H1 (cell line): ENCODE measurements at regions not wholly inside any gene's neighbourhood (a gene's known extent, or its start where the extent isn't known, plus 50 kb on each side); places are given as distances from the start of the nearest gene placed in this dataset.

ENCODE experiments used
- CTCF ChIA-PET: fragments of 300-600 bp; sonication (Branson Sonifier 250); formaldehyde crosslinking; loops from one replicate; lab custom pipeline; 2021; ENCODE audit not compliant: partially characterized antibody; lab: Charles Lee
- POLR2A ChIA-PET: fragments of 300-600 bp; sonication (Branson Sonifier 250); formaldehyde crosslinking; loops from one replicate; lab custom pipeline; 2021; ENCODE audit warnings: inconsistent platforms; ENCODE audit not compliant: partially characterized antibody; lab: Charles Lee
- DNase-seq, 2 experiments: peaks; one replicate each; pipeline versions ENCODE4 v3.0.0 to v3.0.0-alpha.2; 2010 to 2022; ENCODE audit warnings: low spot score in 2 of 2, low read depth in 1 of 2, mixed read lengths in 1 of 2
- FAIRE-seq: peaks from 2 replicates; lab custom pipeline; 2011; peaks lifted over from hg19 to GRCh38; lab: Jason Lieb, UNC
- H2AFZ ChIP-seq: 2 replicates; pipeline ENCODE4 v1.8.1; 2012; ENCODE audit warnings: low read length, inconsistent platforms
- H2AK5ac ChIP-seq: 2 replicates; pipeline ENCODE4 v1.6.1; 2013; ENCODE audit warnings: low read depth, low read length
- H2BK120ac ChIP-seq: replicated peaks from 2 replicates; pipeline ENCODE3; 2013; ENCODE audit warnings: low read depth, low read length, inconsistent platforms
- H2BK12ac ChIP-seq: 2 replicates; pipeline ENCODE4 v1.6.1; 2013; ENCODE audit warnings: low read depth, low read length
- H2BK15ac ChIP-seq: 2 replicates; pipeline ENCODE4 v1.6.1; 2013; ENCODE audit warnings: low read length
- H2BK20ac ChIP-seq: 2 replicates; pipeline ENCODE4 v1.6.1; 2013; ENCODE audit warnings: low read length
- H2BK5ac ChIP-seq: 2 replicates; pipeline ENCODE4 v1.6.1; 2013; ENCODE audit warnings: low read depth, low read length
- H3K14ac ChIP-seq: 2 replicates; pipeline ENCODE4 v1.6.1; 2013; ENCODE audit warnings: inconsistent platforms; ENCODE audit not compliant: insufficient read length
- H3K18ac ChIP-seq: 2 replicates; pipeline ENCODE4 v1.6.1; 2013; ENCODE audit warnings: low read length; ENCODE audit errors: extremely low read depth
- H3K23ac ChIP-seq: 2 replicates; pipeline ENCODE4 v1.6.1; 2013; ENCODE audit warnings: inconsistent platforms; ENCODE audit not compliant: insufficient read length
- H3K23me2 ChIP-seq: 2 replicates; pipeline ENCODE4 v1.6.1; 2013; ENCODE audit warnings: low read depth, low read length
- H3K27ac ChIP-seq: 2 replicates; pipeline ENCODE4 v1.6.1; 2011; ENCODE audit warnings: low read depth, low read length, inconsistent platforms
- H3K27me3 ChIP-seq, 4 experiments: replicated peaks in 1 of 4; 1 replicate in 1 of 4; 2 replicates in 3 of 4; pipeline versions ENCODE4 v1.6.1 to v1.8.1; 2011 to 2013; ENCODE audit warnings: low read length in 3 of 4, mild to moderate bottlenecking in 3 of 4, inconsistent platforms in 2 of 4, mixed read lengths in 2 of 4, moderate library complexity in 1 of 4; ENCODE audit not compliant: control insufficient read depth in 3 of 4, insufficient read depth in 3 of 4; ENCODE audit errors: extremely low read depth in 1 of 4
- H3K36me3 ChIP-seq, 4 experiments: 2 replicates each; pipeline versions ENCODE4 v1.6.1 to v1.8.1; 2011 to 2013; ENCODE audit warnings: mild to moderate bottlenecking in 4 of 4, low read length in 3 of 4, moderate library complexity in 2 of 4, control low read depth in 1 of 4, inconsistent platforms in 1 of 4; ENCODE audit not compliant: insufficient read depth in 4 of 4, control insufficient read depth in 2 of 4
- H3K4ac ChIP-seq: replicated peaks from 2 replicates; pipeline ENCODE3; 2013; ENCODE audit warnings: low read length, low read depth, mixed read lengths, inconsistent platforms; ENCODE audit not compliant: insufficient read length
- H3K4me1 ChIP-seq, 4 experiments: replicated peaks in 1 of 4; 1 replicate in 1 of 4; 2 replicates in 3 of 4; pipeline versions ENCODE4 v1.6.1 to v1.8.1; 2011 to 2013; ENCODE audit warnings: low read length in 3 of 4, inconsistent platforms in 2 of 4, mixed read lengths in 1 of 4; ENCODE audit not compliant: insufficient read depth in 4 of 4, control insufficient read depth in 3 of 4
- H3K4me2 ChIP-seq, 2 experiments: 2 replicates each; pipeline versions ENCODE4 v1.6.1 to v1.8.1; 2011 to 2013; ENCODE audit warnings: low read depth in 2 of 2, low read length in 2 of 2, control low read depth in 1 of 2, inconsistent platforms in 1 of 2, mild to moderate bottlenecking in 1 of 2; ENCODE audit not compliant: insufficient read depth in 1 of 2
- H3K4me3 ChIP-seq, 4 experiments: fragments of 200-600, 300-600 bp in 1 of 4; sonication (generic), shearing (Covaris generic), sonication (Bioruptor Twin) in 1 of 4; 2 replicates each; pipeline versions ENCODE4 v1.5.1 to v1.8.1; 2011 to 2016; ENCODE audit warnings: low read length in 4 of 4, low read depth in 3 of 4, control low read depth in 2 of 4, inconsistent platforms in 2 of 4, mild to moderate bottlenecking in 2 of 4, mixed read lengths in 1 of 4, moderate library complexity in 1 of 4; ENCODE audit not compliant: insufficient read depth in 2 of 4; ENCODE audit errors: extremely low read depth in 1 of 4
- H3K56ac ChIP-seq: replicated peaks from 2 replicates; pipeline ENCODE3; 2013; ENCODE audit warnings: low read depth, mild to moderate bottlenecking, mixed read lengths, low read length, inconsistent platforms; ENCODE audit not compliant: insufficient read length
- H3K79me1 ChIP-seq: 2 replicates; pipeline ENCODE4 v1.6.1; 2013; ENCODE audit warnings: low read depth, low read length, control low read depth
- H3K79me2 ChIP-seq, 2 experiments: 2 replicates each; pipeline versions ENCODE4 v1.6.1 to v1.8.1; 2012 to 2013; ENCODE audit warnings: low read length in 2 of 2, mild to moderate bottlenecking in 2 of 2, inconsistent platforms in 1 of 2; ENCODE audit not compliant: insufficient read depth in 2 of 2, control insufficient read depth in 1 of 2
- H3K9ac ChIP-seq, 4 experiments: replicated peaks in 1 of 4; 1 replicate in 1 of 4; 2 replicates in 3 of 4; pipeline versions ENCODE4 v1.6.1 to v1.8.1; 2011 to 2013; ENCODE audit warnings: low read depth in 3 of 4, low read length in 3 of 4, control low read depth in 2 of 4, mild to moderate bottlenecking in 2 of 4, moderate library complexity in 2 of 4, inconsistent platforms in 1 of 4; ENCODE audit errors: extremely low read depth in 1 of 4
- H3K9me3 ChIP-seq, 2 experiments: 2 replicates each; pipeline versions ENCODE4 v1.6.1 to v1.8.1; 2012 to 2013; ENCODE audit warnings: mild to moderate bottlenecking in 2 of 2, moderate library complexity in 2 of 2, control low read depth in 1 of 2, inconsistent platforms in 1 of 2, low read depth in 1 of 2, low read length in 1 of 2, mixed read lengths in 1 of 2; ENCODE audit not compliant: insufficient read depth in 2 of 2
- H4K20me1 ChIP-seq, 2 experiments: replicated peaks in 1 of 2; 2 replicates each; pipeline versions ENCODE3 to v1.8.1; 2011 to 2013; ENCODE audit warnings: inconsistent platforms in 2 of 2, low read length in 2 of 2, mild to moderate bottlenecking in 1 of 2; ENCODE audit not compliant: insufficient read depth in 2 of 2, control insufficient read depth in 1 of 2
- H4K5ac ChIP-seq: 2 replicates; pipeline ENCODE4 v1.6.1; 2013; ENCODE audit warnings: low read length, low read depth, mixed read lengths, inconsistent platforms; ENCODE audit not compliant: insufficient read length
- H4K8ac ChIP-seq: 2 replicates; pipeline ENCODE4 v1.8.0; 2013; ENCODE audit warnings: mild to moderate bottlenecking, moderate library complexity, low read length, inconsistent platforms; ENCODE audit not compliant: insufficient read depth; ENCODE audit errors: extremely low read depth
- H4K91ac ChIP-seq: replicated peaks from 2 replicates; pipeline ENCODE3; 2013; ENCODE audit warnings: low read length, mixed read lengths, inconsistent platforms; ENCODE audit not compliant: insufficient read length
- BACH1 ChIP-seq: IDR thresholded peaks from 2 replicates; pipeline ENCODE4 v1.6.1; 2012; ENCODE audit warnings: low read length, improper control_type of control experiment
- CEBPB ChIP-seq: IDR thresholded peaks from 2 replicates; pipeline ENCODE4 v1.6.1; 2012; ENCODE audit warnings: low read depth, low read length
- EGR1 ChIP-seq: IDR thresholded peaks from 2 replicates; pipeline ENCODE4 v1.6.1; 2011; ENCODE audit warnings: low read depth, low read length, borderline replicate concordance
- JUN ChIP-seq: IDR thresholded peaks from 2 replicates; pipeline ENCODE4 v1.6.1; 2011; ENCODE audit warnings: low read depth, mild to moderate bottlenecking, improper control_type of control experiment, low read length
- KDM4A ChIP-seq: IDR thresholded peaks from one replicate; pipeline ENCODE4 v1.7.1; 2012; ENCODE audit warnings: low read depth, mild to moderate bottlenecking, moderate library complexity, low read length, inconsistent platforms; ENCODE audit not compliant: severe bottlenecking
- MAFK ChIP-seq: IDR thresholded peaks from 2 replicates; pipeline ENCODE4 v1.6.1; 2012; ENCODE audit warnings: low read depth, mild to moderate bottlenecking, improper control_type of control experiment, low read length
- NANOG ChIP-seq: IDR thresholded peaks from 2 replicates; pipeline ENCODE4 v1.6.1; 2011; ENCODE audit warnings: low read length, low read depth, mild to moderate bottlenecking, inconsistent platforms; ENCODE audit not compliant: insufficient read depth, poor library complexity, severe bottlenecking
- POLR2A ChIP-seq, 2 experiments: IDR thresholded peaks; 1 replicate in 1 of 2; 2 replicates in 1 of 2; pipeline ENCODE4 v1.6.1; 2011; ENCODE audit warnings: low read depth in 2 of 2, low read length in 2 of 2, mild to moderate bottlenecking in 2 of 2; ENCODE audit errors: control extremely low read depth in 1 of 2
- SAP30 ChIP-seq: fragments of 300-600 bp; sonication (generic); IDR thresholded peaks from 2 replicates; pipeline ENCODE4 v1.7.1; 2012; ENCODE audit warnings: low read length, moderate library complexity, mild to moderate bottlenecking, inconsistent platforms; ENCODE audit not compliant: insufficient read depth, insufficient replicate concordance
- SIRT6 ChIP-seq: IDR thresholded peaks from one replicate; pipeline ENCODE4 v1.7.1; 2012; ENCODE audit warnings: low read length, inconsistent platforms
- TCF12 ChIP-seq: IDR thresholded peaks from 2 replicates; pipeline ENCODE4 v1.6.1; 2011; ENCODE audit warnings: low read depth, mild to moderate bottlenecking, low read length
- ZNF274 ChIP-seq: IDR thresholded peaks from 2 replicates; pipeline ENCODE4 v1.7.0; 2012; ENCODE audit warnings: low read length, borderline replicate concordance; ENCODE audit errors: extremely low read depth
- WGBS, 2 experiments: shearing (Covaris generic) in 1 of 2; methylation state at CpG; one replicate each; pipeline versions ENCODE4 v1.1.6 to v1.1.7; 2013 to 2015; ENCODE audit warnings: low lambda C conversion rate in 2 of 2, mixed read lengths in 2 of 2, inconsistent platforms in 1 of 2, low coverage in 1 of 2, missing lambda C conversion rate in 1 of 2; ENCODE audit not compliant: insufficient replicate concordance in 2 of 2, insufficient coverage in 1 of 2, insufficient read length in 1 of 2; ENCODE audit errors: extremely low coverage in 1 of 2, missing lambda C conversion rate in 1 of 2; 5-methylcytosine and 5-hydroxymethylcytosine counted together
- TF ChIP-seq, protein P1 (sequence below): IDR thresholded peaks from 2 replicates; pipeline ENCODE4 v1.6.1; 2012; ENCODE audit warnings: inconsistent platforms

- H3K4me2 ChIP-seq: no peak overlapping the region
- TF ChIP-seq ZNF274 (no peak), TCF12 (no peak), KDM4A (no peak), JUN (no peak), BACH1 (no peak), NANOG (no peak), SAP30 (no peak), SIRT6 (no peak), CEBPB (no peak), POLR2A (IDR thresholded peaks at IDR 0.05; ENCODE audit: control extremely low read depth in 1 of 2, low read depth in 2 of 2, low read length in 2 of 2) (no peak), MAFK (no peak), EGR1 (no peak)
- TF ChIP-seq, protein P1, sequence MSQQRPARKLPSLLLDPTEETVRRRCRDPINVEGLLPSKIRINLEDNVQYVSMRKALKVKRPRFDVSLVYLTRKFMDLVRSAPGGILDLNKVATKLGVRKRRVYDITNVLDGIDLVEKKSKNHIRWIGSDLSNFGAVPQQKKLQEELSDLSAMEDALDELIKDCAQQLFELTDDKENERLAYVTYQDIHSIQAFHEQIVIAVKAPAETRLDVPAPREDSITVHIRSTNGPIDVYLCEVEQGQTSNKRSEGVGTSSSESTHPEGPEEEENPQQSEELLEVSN: no peak
Observed at GRCh38 chr6:100186552-100186951, 192.5 kb upstream of the MCHR2 start.

More at GRCh38 chr6:100186552-100186951, 192.5 kb upstream of the MCHR2 start:
- Histone ChIP-seq H3K27me3 (peaks cover 0 to 1% (median 0%) of the 10 kb centered on the region in 4 experiments; a peak in 1 of 7 replicates), H3K4me1 (no peaks in the 10 kb centered on the region), H3K27ac (no peak overlapping the region), H3K4me3 (no peak overlapping the region), H2BK120ac (no peak overlapping the region), H3K23me2 (no peaks in the 10 kb centered on the region), H3K18ac (no peak overlapping the region), H3K9ac (no peak overlapping the region), H2BK12ac (no peak overlapping the region), H3K79me1 (no peaks in the 10 kb centered on the region), H4K8ac (no peak overlapping the region), H2BK15ac (no peak overlapping the region), H4K20me1 (no peaks in the 10 kb centered on the region), H2BK5ac (no peak overlapping the region), H3K4ac (no peak overlapping the region), H3K36me3 (no peaks in the 10 kb centered on the region), H3K23ac (no peak overlapping the region), H2AFZ (no peak overlapping the region), H2AK5ac (peak overlapping the region; percentile 17; the same call in 1 of the 2 replicates), H4K5ac (no peak overlapping the region), H4K91ac (no peak overlapping the region), H3K9me3 (no peaks in the 10 kb centered on the region), H2BK20ac (no peak overlapping the region), H3K56ac (no peak overlapping the region), H3K79me2 (no peaks in the 10 kb centered on the region), H3K14ac (no peak overlapping the region)
- WGBS, 2 experiments: 89% methylated on average over 4 of the region's 5 CpGs; no CpG with 5 or more reads in 1 of the 2 experiments
- no peak for FAIRE-seq
- ChIA-PET CTCF (interaction anchor here (0.6 to 2.7 kb wide), 5 partner anchors 10 to 292 kb away, joined by 3 to 14 read pairs (median 3); no protein-coding TSS in a partner anchor), POLR2A (interaction anchor here (0.8 to 0.9 kb wide), 2 partner anchors 9 to 695 kb away, joined by 3 read pairs; no protein-coding TSS in a partner anchor)
- no peak for DNase-seq
